ENCODE measurements at regions not wholly inside any gene's neighbourhood (a gene's known extent, or its start where the extent isn't known, plus 50 kb on each side); places are given as distances from the start of the nearest gene placed in this dataset.
"Not testable (repeated sequence)": the region's sequence is repeated elsewhere in the genome, so short reads cannot be mapped to it uniquely, and the experiment has no call there.

DNA sequence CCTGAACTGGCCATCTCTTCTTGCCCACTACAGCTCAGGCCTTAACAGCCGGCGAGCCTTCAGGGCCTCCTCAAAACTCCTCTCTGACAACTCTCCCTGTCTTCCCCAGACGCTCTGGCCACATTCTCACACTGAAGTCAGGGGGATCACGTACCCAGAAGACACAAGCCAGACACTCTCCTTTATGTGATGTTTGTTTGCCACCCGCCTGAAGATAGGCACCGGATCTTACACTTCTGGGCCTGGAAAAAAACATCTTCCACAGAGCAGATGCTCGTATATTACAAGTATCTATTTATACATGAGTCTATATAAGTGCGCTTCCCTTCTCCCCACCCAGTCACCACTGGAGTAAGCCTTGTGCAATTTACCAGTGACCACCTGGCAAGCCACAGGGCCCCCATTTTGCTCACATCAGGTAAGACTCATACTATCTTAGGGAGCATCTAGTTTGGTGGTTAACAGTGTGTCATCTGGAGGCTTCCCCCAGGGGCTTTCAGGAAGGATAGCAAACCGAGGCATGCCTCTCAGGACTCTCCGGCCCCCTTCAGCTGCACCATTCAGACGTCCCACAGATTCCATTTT, 349.4 kb downstream of the SOX9 start:
- no peak for DNase-seq (ENCODE audit: low read depth, low spot score)

DNA sequence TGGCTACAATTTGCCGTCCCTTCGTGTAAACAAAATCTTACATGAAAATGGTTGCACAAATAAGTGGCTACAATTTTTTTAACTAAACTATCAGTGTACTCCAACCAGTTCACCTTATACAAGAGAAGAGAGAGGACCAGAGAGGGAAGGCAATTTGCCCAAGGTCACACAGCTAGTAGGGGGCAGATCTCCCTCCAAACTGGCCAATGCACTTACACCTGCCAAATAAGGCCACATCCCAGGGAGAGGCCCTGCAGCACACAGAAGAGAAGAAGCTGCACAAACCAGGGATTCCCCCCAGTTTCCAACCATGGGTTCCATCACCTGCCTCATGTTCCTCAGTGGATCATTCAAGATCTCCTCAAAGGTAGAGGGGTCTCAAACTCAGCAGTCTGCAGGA, 349.9 kb downstream of the SOX9 start:
- no peak for DNase-seq (ENCODE audit: low read depth, low spot score)

DNA sequence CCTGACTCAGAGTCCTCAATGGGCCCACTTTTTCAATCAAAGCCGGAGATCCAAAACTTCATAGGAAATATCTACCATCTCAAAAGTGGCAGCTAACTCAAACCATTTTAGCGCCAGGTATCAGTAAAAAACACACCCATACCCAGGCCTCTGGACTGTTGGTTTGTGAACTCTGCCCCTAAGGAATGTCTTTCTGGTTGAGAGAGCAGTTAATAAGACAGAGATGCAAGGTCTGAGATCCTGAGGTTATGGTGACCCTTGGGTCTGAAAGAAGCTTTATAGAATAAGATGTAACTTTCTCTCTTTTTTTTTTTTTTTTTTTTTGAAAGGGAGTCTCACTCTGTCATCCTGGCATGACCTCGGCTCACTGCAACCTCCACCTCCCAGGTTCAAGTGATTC, 350.5 kb downstream of the SOX9 start:
- DNase-seq (ENCODE audit: low read depth, low spot score), result no peak

DNA sequence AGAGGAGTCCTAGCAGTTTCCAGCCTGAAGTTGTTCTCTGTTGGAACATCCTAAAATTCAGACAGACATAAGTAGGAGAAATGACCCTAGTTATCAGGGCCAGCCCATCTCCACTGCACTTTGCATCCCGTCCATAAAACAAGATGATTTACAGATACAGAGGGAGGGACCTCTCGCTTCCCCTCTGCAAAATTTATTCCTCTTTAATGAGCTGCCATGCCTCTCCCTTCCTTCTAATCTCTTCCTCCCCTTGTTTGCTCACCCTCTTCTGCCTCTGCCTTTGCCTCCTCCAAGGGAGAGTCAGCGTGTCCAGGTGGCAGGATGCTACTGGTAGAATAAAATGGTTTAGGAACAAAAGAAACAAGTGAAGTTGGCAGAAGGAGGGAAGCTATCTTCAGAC, 351.3 kb downstream of the SOX9 start:
- DNase-seq (ENCODE audit: low read depth, low spot score), result no peak

DNA sequence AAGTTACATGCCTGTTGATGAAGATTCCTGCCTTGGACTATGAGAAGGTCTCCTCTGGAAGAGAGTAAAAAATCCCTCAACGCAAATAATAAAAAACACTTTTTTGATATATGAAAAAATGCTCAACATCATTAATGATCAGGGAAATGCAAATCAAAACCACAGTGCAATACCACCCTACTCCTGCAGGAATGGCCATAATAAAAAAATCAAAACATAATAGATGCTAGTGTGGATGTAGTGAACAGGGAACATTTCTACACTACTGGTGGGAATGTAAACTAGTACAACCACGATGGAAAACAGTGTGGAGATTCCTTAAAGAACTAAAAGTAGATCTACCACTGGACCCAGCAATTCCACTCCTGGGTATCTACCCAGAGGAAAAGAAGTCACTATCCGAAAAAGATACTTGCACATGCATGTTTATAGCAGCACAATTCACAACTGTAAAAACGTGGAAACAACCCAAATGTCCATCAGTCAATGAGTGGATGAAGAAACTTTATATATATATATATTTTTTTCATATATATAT, 352.1 kb downstream of the SOX9 start:
- DNase-seq (ENCODE audit: low read depth, low spot score), result not testable (repeated sequence)

DNA sequence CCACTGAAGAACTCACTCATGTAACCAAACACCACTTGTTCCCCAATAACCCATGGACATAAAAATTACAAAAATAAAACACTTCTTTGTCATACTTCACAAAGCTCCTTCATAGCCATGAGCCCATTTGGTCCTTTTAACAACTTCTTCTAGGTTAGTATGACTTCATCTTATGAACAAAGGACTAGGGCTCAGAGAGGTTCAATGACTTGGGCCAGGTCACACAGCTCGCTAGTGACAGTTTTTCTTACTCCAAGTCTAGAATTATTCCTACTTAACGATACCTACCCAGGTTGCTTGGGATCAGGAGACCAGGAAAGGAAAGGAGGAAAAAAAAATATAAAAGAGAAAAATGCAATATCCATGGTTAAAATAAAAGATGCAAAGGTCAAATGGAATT, 353.4 kb downstream of the SOX9 start:
- DNase-seq (ENCODE audit: low read depth, low spot score), result no peak

DNA sequence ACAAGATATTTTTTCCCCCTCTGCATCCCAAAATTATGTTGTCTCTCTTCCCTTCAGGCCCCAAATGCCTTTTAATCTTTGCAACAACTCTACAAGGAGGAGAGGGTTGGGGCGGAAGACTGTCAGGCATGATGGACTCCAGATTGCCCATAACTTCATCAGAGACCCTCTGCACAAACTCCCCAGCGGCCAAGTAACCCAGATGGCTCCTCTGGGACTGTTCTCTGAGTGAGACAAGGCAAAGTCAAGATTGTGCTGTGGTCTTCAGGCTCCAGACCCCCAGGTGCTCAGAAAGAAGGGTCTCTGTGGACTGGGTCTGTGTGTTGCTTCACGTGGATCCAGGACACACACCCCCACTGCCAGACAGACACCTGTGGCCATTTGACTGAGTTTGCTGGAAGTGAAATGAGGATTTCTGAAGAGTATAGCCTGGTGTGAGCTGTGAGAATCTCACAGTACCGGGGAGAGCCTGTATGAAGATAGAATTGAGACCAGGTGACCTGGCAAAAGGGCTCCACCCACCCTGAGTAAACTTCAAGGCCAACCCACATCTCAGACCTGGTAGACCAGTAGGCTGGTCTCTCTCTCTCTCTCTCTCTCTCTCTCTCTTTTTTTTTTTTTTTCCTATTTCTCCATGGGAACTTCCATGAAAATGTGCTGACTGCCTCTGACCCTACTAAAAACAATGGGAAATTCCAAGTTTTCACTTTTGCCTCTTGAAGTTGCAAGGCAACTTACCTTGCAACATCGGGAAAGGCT, 354.1 kb downstream of the SOX9 start:
- no peak for DNase-seq (ENCODE audit: low read depth, low spot score)

DNA sequence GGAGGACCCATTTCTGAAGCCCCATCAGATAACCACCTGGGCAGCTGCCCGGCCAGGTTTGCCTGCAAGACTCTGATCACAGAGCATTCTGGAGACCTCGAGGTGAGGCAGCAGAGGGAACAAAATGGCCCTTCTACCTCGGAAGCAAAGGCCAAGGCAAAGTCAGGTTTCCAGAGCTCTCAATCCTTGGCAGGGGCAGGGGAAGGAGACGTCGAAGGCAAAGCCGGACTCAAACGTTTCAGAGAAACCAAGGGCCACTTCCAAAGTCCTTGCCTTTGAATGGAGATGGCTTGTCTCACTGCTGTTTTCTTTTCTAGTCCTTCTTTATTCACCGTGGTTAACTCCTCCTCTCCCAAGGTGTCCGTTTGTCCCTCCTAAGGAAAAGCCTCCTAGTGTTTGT, 355.3 kb downstream of the SOX9 start:
- no peak for DNase-seq (ENCODE audit: low read depth, low spot score)

DNA sequence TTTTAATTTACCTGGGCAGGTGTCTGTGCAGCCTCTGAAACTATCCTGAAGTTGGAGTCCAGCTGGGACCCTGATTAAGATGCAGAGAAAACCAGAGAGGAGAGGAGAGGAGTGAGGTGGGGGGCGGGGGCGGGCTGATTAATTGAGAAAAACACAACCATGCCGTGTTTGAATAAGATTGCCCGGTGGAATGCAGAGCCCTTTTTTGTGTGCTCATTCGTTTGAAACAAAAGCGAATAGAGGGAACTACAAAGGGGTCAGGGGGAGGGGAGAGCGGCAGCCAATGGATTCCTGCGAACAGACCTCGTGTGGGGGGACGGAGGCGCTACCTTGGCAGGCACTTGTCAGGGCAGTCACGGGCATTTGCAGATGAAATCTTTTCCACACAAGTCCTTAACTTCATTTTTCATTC, 355.8 kb downstream of the SOX9 start:
- DNase-seq (ENCODE audit: low read depth, low spot score), result no peak

DNA sequence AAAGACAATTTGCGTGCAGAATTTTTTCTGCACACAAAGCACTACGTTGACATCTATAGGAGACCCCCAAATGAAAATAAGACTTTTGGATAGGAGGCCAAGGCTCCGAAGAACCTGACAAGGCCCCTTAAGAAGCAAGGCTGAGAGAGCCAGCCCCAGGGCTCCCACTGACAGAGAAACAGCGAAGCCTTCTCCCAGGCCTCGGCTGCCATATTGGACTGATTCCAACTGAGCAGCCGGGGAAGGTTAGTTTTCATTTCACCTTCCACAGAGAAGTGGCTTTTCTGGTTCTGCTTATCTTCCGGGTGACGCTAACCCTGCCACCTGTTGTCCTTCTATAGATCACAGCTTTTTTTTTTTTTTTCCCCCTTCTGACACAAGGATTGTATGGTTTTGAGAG, 356.7 kb downstream of the SOX9 start:
- no peak for DNase-seq (ENCODE audit: low read depth, low spot score)

DNA sequence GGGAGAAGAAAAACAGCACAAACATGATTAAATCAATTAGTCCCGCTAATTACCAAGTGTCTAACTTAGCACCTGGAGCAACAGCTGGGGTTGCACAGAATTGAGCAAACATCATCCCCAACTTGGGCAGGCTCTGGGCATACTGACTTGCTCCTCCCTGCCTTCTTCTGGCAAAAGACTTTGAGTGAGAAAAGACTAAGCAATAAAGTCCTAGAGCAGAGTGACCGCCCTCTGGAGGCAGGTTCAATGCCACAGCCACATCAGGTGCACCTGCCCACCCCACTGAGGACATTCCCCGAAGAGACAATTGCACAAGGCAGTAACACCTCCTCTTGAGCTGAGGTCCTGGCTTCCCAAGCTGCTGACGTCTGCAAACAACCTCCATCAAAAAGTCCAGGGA, 358.3 kb downstream of the SOX9 start:
- DNase-seq (ENCODE audit: low read depth, low spot score), result no peak

DNA sequence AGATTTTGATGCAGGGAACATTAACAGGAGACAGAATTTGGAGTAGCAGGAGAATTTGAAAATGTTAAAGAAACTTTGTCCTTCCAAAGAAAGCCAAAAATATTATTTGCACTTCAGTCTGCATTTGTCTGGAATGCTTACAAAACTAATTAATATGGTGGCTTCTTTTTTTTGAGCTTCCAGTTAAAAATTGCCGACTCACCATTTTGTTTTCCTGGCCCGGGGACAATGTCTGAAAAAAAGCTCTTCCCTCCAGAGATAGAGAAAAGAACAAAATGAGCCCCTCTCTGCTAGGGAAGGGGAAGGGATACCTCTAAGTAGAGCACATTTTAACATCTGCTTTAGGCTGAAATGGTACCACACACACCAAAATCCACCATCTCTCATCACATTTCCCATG, 360.8 kb downstream of the SOX9 start:
- no peak for DNase-seq (ENCODE audit: low read depth, low spot score)

DNA sequence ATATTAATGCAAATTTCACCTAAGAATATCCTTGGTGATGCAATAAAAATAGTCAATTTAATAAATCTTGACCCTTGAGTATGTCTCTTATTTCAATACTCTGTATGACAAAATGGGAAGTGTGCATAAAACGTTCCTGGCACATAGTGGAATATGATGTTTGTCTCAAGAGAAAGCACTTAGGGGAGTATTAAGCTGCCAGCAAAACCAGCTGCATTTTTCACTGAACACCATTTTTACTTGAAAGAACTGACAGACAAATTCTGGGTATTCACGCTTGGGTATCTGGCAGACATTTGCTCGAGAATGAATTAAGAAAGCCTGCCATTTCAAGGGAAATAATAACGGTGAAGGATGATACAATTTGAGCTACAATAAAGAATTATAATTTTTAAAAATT, 364.8 kb downstream of the SOX9 start:
- no peak for DNase-seq (ENCODE audit: low read depth, low spot score)

DNA sequence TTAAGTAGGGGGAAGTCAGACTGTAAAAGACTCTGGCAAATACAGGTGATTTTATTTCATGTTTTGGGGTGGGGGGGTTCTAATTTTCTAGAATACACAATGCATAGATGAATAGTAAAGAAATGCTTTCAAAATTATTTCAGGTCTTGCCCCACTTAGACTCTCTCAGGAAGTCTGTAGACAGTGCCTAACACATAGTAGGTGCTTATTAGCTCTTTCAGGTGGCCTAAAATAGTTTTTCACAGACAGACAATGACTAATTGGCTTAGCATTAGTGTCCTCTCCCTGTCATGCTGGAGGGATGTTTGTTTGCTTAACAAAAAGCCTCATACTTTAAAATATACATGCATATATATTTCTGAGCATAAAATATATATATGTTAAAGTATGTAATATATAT, 366.0 kb downstream of the SOX9 start:
- no peak for DNase-seq (ENCODE audit: low read depth, low spot score)

DNA sequence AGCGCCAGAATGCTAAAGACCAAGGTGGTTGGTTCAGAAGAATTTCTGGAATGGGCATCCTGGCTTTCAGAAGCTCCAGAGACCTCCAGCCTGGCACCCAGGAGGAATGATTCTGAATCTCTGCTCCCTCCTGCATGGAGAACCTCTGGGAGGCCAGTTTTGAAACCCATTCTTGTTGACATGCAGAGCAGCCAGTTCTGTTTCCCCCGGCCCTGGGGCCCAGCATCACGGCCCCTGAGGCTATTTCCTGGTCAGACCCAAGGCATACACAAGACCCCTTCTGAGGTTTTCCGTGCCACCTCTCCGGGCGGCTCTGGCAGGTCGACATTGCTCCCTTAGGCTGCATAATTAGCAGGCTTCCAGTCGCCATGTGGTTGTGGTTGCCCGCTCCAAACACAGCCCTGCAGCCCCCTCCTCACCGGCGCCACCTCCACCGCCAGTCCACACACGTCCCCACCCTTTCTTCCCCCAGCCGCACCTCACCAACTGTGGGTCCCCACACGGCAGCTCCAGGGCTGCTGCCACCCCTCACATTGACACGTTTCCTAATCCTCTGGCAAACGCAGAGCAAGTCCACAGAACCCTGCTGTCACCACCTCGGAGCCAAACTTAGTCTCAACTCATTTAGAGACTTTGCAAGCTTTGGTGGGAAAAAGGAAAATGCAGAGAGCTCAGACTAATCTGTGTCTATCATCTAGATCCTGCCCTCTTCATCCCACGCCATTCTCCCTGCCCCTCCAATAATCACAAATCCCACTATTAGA, 367.1 kb downstream of the SOX9 start:
- no peak for DNase-seq (ENCODE audit: low read depth, low spot score)

DNA sequence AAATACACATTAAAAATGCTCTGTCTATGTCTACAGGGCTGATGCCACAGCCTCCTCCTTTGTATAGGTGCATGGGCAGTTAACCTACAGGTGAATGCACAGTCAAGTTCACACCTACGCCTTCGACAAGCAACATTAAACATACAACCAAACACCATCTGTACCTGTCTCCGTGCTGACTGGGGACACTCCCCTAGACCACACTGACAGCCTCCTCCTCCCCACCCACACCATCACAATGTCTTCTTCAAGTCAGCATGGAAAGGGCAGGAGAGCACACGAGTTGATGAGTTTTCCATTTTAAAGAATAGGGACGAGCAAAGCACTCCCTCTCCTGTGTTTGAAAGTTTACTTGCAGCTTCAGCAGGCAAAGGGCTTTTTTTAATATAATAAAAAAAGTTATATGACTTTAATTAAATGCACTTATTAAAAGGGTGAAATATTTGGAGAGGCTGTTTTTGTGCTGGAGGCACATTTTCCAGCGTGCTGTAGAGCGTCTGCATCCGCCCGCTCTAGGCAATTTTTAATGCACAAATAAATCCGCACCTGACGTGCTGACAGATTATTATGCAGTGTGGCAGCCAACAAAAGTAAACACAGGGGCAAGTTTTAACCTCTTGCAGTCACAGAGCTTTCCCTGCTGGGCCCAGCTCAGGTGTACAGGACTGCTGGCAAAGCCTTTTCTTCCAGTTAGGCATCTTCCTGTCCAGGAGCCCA, 367.9 kb downstream of the SOX9 start:
- DNase-seq (ENCODE audit: low read depth, low spot score), result no peak

DNA sequence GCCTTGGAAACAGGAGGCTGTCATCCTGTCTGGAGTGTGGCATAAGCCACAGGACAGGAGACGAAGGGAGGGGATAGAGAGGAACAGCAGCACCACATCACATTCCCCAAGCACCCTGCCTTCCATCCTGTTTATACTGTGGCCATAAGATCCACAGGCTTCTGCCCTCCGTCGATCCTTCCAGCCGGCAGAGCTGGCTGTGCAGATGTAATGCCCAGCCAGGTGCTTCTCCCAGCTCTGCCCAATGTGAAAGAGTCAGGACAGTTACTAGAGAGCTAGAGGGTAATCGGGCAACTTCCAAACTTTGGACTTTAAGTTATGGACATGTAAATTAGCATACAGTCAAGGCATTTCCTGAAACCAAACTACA, 368.4 kb downstream of the SOX9 start:
- no peak for DNase-seq (ENCODE audit: low read depth, low spot score)

DNA sequence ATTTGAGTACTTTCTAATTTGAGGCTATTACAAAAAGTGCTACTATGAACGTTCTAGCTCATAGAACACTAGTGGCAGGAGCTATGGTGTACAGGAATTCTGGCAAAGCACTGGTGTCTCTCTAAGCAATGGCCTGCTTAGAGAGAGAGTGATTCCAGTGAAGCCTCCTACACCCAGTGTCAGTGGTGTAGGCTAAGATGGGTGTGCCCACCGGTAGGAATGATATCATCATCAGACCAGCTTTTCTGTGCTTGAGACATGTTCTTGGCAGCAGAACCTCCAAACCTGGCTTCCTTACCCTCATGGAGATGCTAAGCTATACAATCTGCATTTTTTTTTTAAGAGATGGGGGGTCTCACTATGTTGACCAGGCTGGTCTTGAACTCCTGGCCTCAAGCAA, 370.3 kb downstream of the SOX9 start:
- DNase-seq (ENCODE audit: low read depth, low spot score), result no peak

DNA sequence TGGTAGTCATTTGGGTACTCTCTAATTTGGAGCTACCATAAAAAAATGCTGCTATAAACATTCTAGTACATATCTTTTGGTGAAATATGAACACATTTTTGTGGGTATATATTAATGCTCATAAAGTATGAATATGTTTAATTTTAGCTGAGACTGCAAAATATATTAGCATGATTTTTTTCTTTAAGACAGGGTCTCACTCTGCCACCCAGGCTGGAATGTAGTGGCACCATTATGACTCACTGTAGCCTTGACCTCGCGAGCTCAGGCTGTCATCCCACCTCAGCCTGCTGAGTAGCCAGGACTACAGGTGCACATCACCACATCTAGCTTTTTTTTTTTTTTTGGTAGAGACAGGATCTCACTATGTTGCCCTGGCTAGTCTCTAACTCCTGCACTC, 371.7 kb downstream of the SOX9 start:
- DNase-seq (ENCODE audit: low read depth, low spot score), result no peak

DNA sequence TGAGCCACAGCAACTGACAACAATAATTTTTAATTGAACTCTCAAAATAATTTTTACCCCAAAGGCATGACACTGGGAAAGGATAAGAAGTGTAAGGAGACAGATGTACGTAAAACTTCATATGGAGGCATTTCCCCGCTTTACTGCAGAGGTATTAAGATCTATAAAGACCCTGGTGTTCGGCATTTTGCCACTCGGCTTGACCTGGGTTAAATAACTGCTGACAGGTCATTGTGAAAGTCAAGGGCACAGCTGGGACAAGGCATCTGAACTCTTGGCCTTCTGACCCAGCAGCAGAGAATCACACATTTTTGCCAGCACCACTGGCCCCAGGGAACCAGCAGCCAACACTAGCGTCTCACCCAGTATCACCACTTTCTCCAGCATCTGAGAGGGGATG, 372.1 kb downstream of the SOX9 start:
- no peak for DNase-seq (ENCODE audit: low read depth, low spot score)

DNA sequence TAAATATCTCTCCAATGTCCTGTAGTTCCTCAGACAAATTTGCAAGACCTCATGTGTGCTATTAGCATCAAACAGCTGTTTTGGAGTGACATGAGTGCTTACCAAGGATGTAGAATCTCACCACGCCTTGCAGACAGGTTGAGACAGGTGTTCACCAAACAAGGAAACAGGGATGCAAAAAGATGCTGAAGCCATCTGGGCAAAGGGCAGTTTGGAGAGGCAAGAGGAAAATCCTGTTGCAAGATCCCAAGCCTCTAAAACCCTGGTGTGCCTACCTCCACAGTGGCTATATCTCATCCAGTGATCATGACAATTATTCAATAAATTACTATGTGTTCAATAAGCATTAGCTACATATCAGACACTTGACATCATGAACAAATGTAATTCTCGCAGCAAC, 373.7 kb downstream of the SOX9 start:
- no peak for DNase-seq (ENCODE audit: low read depth, low spot score)

DNA sequence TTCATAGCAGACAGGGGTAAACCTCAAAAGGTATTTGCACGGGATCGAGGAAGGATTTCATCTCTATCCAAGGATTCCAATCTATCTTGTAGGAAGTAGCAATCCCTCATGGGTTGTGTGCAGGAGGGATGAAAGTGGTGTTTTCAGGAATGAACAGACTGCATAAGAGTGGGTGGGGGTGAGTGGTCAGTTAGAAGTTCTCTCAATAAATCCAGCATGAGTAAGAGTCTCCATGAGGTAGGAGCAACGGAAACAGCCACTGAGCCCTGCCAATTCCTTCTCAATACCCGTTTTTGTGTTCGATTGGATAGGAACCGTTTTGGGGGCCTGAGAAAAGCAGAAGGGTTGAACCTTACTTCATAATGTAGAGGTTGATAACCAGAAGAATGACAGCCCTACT, 375.6 kb downstream of the SOX9 start:
- no peak for DNase-seq (ENCODE audit: low read depth, low spot score)
